HEK293 (cell line): ENCODE measurements at regions not wholly inside any gene's neighbourhood (a gene's known extent, or its start where the extent isn't known, plus 50 kb on each side); places are given as distances from the start of the nearest gene placed in this dataset.

Experiments
- CTCF ChIA-PET: fragments of 350-600 bp; formaldehyde crosslinking; extraction: SDS; loops from one replicate; lab custom pipeline; 2021; ENCODE audit warnings: antibody characterized with exemption; lab: Yijun Ruan, JAX
- POLR2A ChIA-PET: fragments of 300-600 bp; formaldehyde crosslinking; extraction: SDS; loops from one replicate; lab custom pipeline; 2020; ENCODE audit warnings: antibody characterized with exemption, inconsistent platforms; lab: Yijun Ruan, JAX
- H3K27ac ChIP-seq: fragments of 200-500 bp; sonication (Bioruptor generic); 2 replicates; pipeline ENCODE4 v1.5.1; 2014; ENCODE audit warnings: low read depth, low read length, control low read depth, inconsistent platforms; ENCODE audit errors: extremely low read depth
- H3K36me3 ChIP-seq, 2 experiments: fragments of 200-500 bp in 1 of 2; sonication (Bioruptor generic) in 1 of 2; 1 replicate in 1 of 2; 2 replicates in 1 of 2; pipeline ENCODE4 v1.5.1; 2014 to 2017; ENCODE audit warnings: inconsistent platforms in 2 of 2, low read length in 2 of 2; ENCODE audit not compliant: control insufficient read depth in 2 of 2, insufficient read depth in 1 of 2
- H3K4me1 ChIP-seq: fragments of 200-500 bp; sonication (Bioruptor generic); 2 replicates; pipeline ENCODE4 v1.5.1; 2014; ENCODE audit warnings: mild to moderate bottlenecking, low read length, inconsistent platforms; ENCODE audit not compliant: control insufficient read depth, insufficient read depth
- H3K4me3 ChIP-seq: 2 replicates; pipeline ENCODE4 v1.5.1; 2011; ENCODE audit warnings: low read depth, mild to moderate bottlenecking, control low read depth, low read length, moderate library complexity
- H3K9me3 ChIP-seq: fragments of 200-500 bp; sonication (Bioruptor generic); 2 replicates; pipeline ENCODE4 v1.5.1; 2014; ENCODE audit warnings: low read depth, low read length, inconsistent platforms; ENCODE audit not compliant: control insufficient read depth, insufficient read depth
- ZBTB21 ChIP-seq: fragments of 450-650 bp; formaldehyde crosslinking; IDR thresholded peaks from 2 replicates; pipeline ENCODE4 v1.5.1; 2017; ENCODE audit warnings: missing biosample characterization, missing genetic modification characterization
- ZEB2 ChIP-seq: fragments of 450-650 bp; formaldehyde crosslinking; IDR thresholded peaks from 2 replicates; pipeline ENCODE4 v1.5.1; 2016; ENCODE audit warnings: missing biosample characterization, missing genetic modification characterization
- ZFP3 ChIP-seq: fragments of 450-650 bp; formaldehyde crosslinking; IDR thresholded peaks from 2 replicates; pipeline ENCODE4 v1.5.1; 2016; ENCODE audit warnings: low read depth, missing biosample characterization, missing genetic modification characterization
- ZNF121 ChIP-seq: fragments of 450-650 bp; formaldehyde crosslinking; IDR thresholded peaks from 2 replicates; pipeline ENCODE4 v1.5.1; 2016; ENCODE audit warnings: missing biosample characterization, missing genetic modification characterization
- ZNF132 ChIP-seq: fragments of 450-650 bp; formaldehyde crosslinking; IDR thresholded peaks from 2 replicates; pipeline ENCODE4 v1.5.1; 2017; ENCODE audit warnings: missing biosample characterization, missing genetic modification characterization, borderline replicate concordance
- ZNF133 ChIP-seq: fragments of 450-650 bp; formaldehyde crosslinking; IDR thresholded peaks from 2 replicates; pipeline ENCODE4 v1.5.1; 2016; ENCODE audit warnings: missing biosample characterization, missing genetic modification characterization
- ZNF16 ChIP-seq: fragments of 450-650 bp; formaldehyde crosslinking; IDR thresholded peaks from 2 replicates; pipeline ENCODE4 v1.5.1; 2016; ENCODE audit warnings: low read depth, missing biosample characterization, missing genetic modification characterization
- ZNF169 ChIP-seq: fragments of 450-650 bp; formaldehyde crosslinking; IDR thresholded peaks from 2 replicates; pipeline ENCODE4 v1.5.1; 2016; ENCODE audit warnings: missing biosample characterization, missing genetic modification characterization
- ZNF184 ChIP-seq: fragments of 450-650 bp; IDR thresholded peaks from 2 replicates; pipeline ENCODE4 v1.5.1; 2018; ENCODE audit warnings: missing biosample characterization, mild to moderate bottlenecking, missing genetic modification characterization
- ZNF2 ChIP-seq: fragments of 450-650 bp; formaldehyde crosslinking; IDR thresholded peaks from 2 replicates; pipeline ENCODE4 v1.5.1; 2016; ENCODE audit warnings: missing biosample characterization, missing genetic modification characterization
- ZNF266 ChIP-seq: fragments of 450-650 bp; formaldehyde crosslinking; IDR thresholded peaks from 2 replicates; pipeline ENCODE4 v1.5.1; 2016; ENCODE audit warnings: missing biosample characterization, missing genetic modification characterization, low read depth
- ZNF354C ChIP-seq: fragments of 450-650 bp; formaldehyde crosslinking; IDR thresholded peaks from 2 replicates; pipeline ENCODE4 v1.5.1; 2016; ENCODE audit warnings: missing biosample characterization, missing genetic modification characterization, low read depth, borderline replicate concordance
- ZNF629 ChIP-seq: fragments of 450-650 bp; formaldehyde crosslinking; IDR thresholded peaks from 2 replicates; pipeline ENCODE4 v1.5.1; 2017; ENCODE audit warnings: missing biosample characterization, missing genetic modification characterization
- ZNF677 ChIP-seq: fragments of 450-650 bp; IDR thresholded peaks from 2 replicates; pipeline ENCODE4 v1.5.0; 2018; ENCODE audit warnings: missing biosample characterization, mild to moderate bottlenecking, missing genetic modification characterization, moderate library complexity
- ZNF76 ChIP-seq: fragments of 450-650 bp; formaldehyde crosslinking; IDR thresholded peaks from 2 replicates; pipeline ENCODE4; 2016; ENCODE audit warnings: low read depth, missing biosample characterization, missing genetic modification characterization, borderline replicate concordance
- ZSCAN30 ChIP-seq: fragments of 450-650 bp; IDR thresholded peaks from 2 replicates; pipeline ENCODE4 v1.5.1; 2018; ENCODE audit warnings: missing biosample characterization, mild to moderate bottlenecking, missing genetic modification characterization, moderate library complexity
- TF ChIP-seq, protein P1 (sequence below): fragments of 450-650 bp; formaldehyde crosslinking; IDR thresholded peaks from 2 replicates; pipeline ENCODE4 v1.5.1; 2017; ENCODE audit warnings: missing biosample characterization, missing genetic modification characterization
- TF ChIP-seq, protein P2 (sequence below): fragments of 450-650 bp; formaldehyde crosslinking; IDR thresholded peaks from 2 replicates; pipeline ENCODE4 v1.5.1; 2017; ENCODE audit warnings: missing biosample characterization, mild to moderate bottlenecking, missing genetic modification characterization, moderate library complexity
- TF ChIP-seq, protein P3 (sequence below): fragments of 450-650 bp; formaldehyde crosslinking; optimal IDR thresholded peaks from 2 replicates; pipeline ENCODE3; 2016; ENCODE audit warnings: missing biosample characterization, mild to moderate bottlenecking, missing genetic modification characterization
- TF ChIP-seq, protein P4 (sequence below): fragments of 450-650 bp; formaldehyde crosslinking; IDR thresholded peaks from 2 replicates; pipeline ENCODE4 v1.5.1; 2016; ENCODE audit warnings: missing biosample characterization, missing genetic modification characterization
- TF ChIP-seq, protein P5 (sequence below): fragments of 450-650 bp; formaldehyde crosslinking; IDR thresholded peaks from 2 replicates; pipeline ENCODE4 v1.5.1; 2016; ENCODE audit warnings: missing biosample characterization, missing genetic modification characterization
- TF ChIP-seq, protein P6 (sequence below): fragments of 450-650 bp; formaldehyde crosslinking; IDR thresholded peaks from 2 replicates; pipeline ENCODE4 v1.5.1; 2017; ENCODE audit warnings: missing biosample characterization, missing genetic modification characterization

DNA sequence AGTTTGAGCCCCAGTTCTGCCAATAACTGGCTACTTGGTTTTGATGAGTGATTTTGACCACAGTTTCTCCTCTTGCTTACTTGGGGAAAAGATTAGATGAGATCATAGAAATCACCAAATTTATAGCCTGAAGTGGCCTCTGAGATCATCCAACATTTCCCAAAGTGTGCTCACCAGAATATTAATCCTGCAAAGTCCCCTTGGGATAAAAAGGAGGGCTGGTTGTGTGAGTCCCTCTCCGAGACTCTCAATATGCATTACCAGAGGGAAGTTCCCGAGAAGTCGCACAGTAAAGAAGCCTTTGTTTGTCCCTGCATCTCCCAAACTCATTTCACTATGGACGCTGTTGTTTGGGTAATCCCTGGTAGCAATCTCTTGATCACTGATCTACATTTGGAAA lies 88.4 kb upstream of the ADRA1B start:
- H3K4me1 ChIP-seq: no peaks in the 10 kb centered on the region
- no peak overlapping the region for H3K4me3 ChIP-seq
- ChIA-PET POLR2A (interaction anchor here (0.7 kb wide), 1 partner anchor 1195 kb away, joined by 7 read pairs; no protein-coding TSS in a partner anchor), CTCF (interaction anchor here (0.6 to 0.8 kb wide), 2 partner anchors 10 to 106 kb away, joined by 3 to 6 read pairs; no protein-coding TSS in a partner anchor)
- no peak overlapping the region for H3K27ac ChIP-seq
- no peaks in the 10 kb centered on the region for H3K9me3 ChIP-seq
- TF ChIP-seq, protein P1, sequence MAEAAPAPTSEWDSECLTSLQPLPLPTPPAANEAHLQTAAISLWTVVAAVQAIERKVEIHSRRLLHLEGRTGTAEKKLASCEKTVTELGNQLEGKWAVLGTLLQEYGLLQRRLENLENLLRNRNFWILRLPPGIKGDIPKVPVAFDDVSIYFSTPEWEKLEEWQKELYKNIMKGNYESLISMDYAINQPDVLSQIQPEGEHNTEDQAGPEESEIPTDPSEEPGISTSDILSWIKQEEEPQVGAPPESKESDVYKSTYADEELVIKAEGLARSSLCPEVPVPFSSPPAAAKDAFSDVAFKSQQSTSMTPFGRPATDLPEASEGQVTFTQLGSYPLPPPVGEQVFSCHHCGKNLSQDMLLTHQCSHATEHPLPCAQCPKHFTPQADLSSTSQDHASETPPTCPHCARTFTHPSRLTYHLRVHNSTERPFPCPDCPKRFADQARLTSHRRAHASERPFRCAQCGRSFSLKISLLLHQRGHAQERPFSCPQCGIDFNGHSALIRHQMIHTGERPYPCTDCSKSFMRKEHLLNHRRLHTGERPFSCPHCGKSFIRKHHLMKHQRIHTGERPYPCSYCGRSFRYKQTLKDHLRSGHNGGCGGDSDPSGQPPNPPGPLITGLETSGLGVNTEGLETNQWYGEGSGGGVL (tag by site-specific recombination): no peak
- TF ChIP-seq ZNF266 (no peak), ZNF184 (tag by site-specific recombination) (0 out of 2 replicates have a peak, but pooled peaks have one; percentile 67), ZNF629 (0 out of 2 replicates have a peak, but pooled peaks have one; percentile 11), ZEB2 (0 out of 2 replicates have a peak, but pooled peaks have one; percentile 26), ZNF76 (tag by site-specific recombination) (no peak), ZNF2 (tag by site-specific recombination) (no peak)
- TF ChIP-seq, protein P2, sequence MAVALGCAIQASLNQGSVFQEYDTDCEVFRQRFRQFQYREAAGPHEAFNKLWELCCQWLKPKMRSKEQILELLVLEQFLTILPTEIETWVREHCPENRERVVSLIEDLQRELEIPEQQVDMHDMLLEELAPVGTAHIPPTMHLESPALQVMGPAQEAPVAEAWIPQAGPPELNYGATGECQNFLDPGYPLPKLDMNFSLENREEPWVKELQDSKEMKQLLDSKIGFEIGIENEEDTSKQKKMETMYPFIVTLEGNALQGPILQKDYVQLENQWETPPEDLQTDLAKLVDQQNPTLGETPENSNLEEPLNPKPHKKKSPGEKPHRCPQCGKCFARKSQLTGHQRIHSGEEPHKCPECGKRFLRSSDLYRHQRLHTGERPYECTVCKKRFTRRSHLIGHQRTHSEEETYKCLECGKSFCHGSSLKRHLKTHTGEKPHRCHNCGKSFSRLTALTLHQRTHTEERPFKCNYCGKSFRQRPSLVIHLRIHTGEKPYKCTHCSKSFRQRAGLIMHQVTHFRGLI (tag by site-specific recombination): no peak
- H3K36me3 ChIP-seq: no peaks in the 10 kb centered on the region

DNA sequence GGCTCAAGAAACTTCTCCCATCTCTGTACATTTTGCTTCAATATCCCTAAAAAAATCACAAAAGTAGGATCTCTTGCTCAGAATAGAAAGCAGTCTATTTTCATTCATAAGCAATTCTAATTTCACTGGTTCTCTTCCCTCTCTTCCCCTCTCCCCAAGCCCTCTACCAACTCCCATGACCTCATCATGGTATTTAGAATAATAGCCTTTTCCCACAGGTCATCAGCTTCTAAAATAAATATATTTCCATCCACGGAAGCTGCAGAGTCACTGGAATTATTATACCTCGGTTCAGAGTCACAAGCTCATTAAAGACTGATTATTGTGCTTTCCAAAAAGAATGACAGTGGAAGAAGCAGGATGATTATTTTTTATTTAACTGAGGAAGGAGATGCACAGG lies 84.2 kb upstream of the ADRA1B start:
- CTCF ChIA-PET: no interaction called here
- H3K4me3 ChIP-seq: no peak overlapping the region
- no peaks in the 10 kb centered on the region for H3K9me3 ChIP-seq
- TF ChIP-seq ZNF132 (tag by site-specific recombination): no peak
- no peak for TF ChIP-seq ZNF677 (tag by site-specific recombination)
- no peak for TF ChIP-seq ZNF16 (tag by site-specific recombination)
- TF ChIP-seq, protein P3, sequence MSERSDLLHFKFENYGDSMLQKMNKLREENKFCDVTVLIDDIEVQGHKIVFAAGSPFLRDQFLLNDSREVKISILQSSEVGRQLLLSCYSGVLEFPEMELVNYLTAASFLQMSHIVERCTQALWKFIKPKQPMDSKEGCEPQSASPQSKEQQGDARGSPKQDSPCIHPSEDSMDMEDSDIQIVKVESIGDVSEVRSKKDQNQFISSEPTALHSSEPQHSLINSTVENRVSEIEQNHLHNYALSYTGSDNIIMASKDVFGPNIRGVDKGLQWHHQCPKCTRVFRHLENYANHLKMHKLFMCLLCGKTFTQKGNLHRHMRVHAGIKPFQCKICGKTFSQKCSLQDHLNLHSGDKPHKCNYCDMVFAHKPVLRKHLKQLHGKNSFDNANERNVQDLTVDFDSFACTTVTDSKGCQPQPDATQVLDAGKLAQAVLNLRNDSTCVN (tag by site-specific recombination): no peak
- no peak for TF ChIP-seq ZNF354C (tag by site-specific recombination)
- TF ChIP-seq, protein P4, sequence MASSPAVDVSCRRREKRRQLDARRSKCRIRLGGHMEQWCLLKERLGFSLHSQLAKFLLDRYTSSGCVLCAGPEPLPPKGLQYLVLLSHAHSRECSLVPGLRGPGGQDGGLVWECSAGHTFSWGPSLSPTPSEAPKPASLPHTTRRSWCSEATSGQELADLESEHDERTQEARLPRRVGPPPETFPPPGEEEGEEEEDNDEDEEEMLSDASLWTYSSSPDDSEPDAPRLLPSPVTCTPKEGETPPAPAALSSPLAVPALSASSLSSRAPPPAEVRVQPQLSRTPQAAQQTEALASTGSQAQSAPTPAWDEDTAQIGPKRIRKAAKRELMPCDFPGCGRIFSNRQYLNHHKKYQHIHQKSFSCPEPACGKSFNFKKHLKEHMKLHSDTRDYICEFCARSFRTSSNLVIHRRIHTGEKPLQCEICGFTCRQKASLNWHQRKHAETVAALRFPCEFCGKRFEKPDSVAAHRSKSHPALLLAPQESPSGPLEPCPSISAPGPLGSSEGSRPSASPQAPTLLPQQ (tag by site-specific recombination): no peak
- TF ChIP-seq, protein P5, sequence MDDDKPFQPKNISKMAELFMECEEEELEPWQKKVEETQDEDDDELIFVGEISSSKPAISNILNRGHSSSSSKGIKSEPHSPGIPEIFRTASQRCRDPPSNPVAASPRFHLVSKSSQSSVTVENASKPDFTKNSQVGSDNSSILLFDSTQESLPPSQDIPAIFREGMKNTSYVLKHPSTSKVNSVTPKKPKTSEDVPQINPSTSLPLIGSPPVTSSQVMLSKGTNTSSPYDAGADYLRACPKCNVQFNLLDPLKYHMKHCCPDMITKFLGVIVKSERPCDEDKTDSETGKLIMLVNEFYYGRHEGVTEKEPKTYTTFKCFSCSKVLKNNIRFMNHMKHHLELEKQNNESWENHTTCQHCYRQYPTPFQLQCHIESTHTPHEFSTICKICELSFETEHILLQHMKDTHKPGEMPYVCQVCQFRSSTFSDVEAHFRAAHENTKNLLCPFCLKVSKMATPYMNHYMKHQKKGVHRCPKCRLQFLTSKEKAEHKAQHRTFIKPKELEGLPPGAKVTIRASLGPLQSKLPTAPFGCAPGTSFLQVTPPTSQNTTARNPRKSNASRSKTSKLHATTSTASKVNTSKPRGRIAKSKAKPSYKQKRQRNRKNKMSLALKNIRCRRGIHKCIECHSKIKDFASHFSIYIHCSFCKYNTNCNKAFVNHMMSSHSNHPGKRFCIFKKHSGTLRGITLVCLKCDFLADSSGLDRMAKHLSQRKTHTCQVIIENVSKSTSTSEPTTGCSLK (tag by site-specific recombination): no peak
- TF ChIP-seq, protein P6, sequence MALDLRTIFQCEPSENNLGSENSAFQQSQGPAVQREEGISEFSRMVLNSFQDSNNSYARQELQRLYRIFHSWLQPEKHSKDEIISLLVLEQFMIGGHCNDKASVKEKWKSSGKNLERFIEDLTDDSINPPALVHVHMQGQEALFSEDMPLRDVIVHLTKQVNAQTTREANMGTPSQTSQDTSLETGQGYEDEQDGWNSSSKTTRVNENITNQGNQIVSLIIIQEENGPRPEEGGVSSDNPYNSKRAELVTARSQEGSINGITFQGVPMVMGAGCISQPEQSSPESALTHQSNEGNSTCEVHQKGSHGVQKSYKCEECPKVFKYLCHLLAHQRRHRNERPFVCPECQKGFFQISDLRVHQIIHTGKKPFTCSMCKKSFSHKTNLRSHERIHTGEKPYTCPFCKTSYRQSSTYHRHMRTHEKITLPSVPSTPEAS (tag by site-specific recombination): no peak
- no peak for TF ChIP-seq ZFP3 (tag by site-specific recombination)
- no peak for TF ChIP-seq ZNF121 (tag by site-specific recombination)
- TF ChIP-seq ZNF133 (tag by site-specific recombination): no peak
- TF ChIP-seq ZBTB21 (tag by site-specific recombination): no peak
- TF ChIP-seq ZNF169 (tag by site-specific recombination): no peak
- no peak for TF ChIP-seq ZSCAN30
- H3K27ac ChIP-seq: no peak overlapping the region
- H3K4me1 ChIP-seq: no peaks in the 10 kb centered on the region
- POLR2A ChIA-PET: no interaction called here
- no peaks in the 10 kb centered on the region for H3K36me3 ChIP-seq
